CD4-positive, alpha-beta T cell treated with Interleukin-4 for 1 hour (primary cell): ENCODE measurements at regions not wholly inside any gene's neighbourhood (a gene's known extent, or its start where the extent isn't known, plus 50 kb on each side); places are given as distances from the start of the nearest gene placed in this dataset.

Experiments
- DNase-seq, 2 donors: peaks; one replicate each; pipeline ENCODE4 v3.0.0-alpha.2; 2020 to 2022

GRCh38 chrX:121102101-121102500 is 54.7 kb downstream of the GLUD2 start:
- DNase-seq: no peak

- DNase-seq: no peak
Observed at GRCh38 chrX:121103381-121103780, 56.0 kb downstream of the GLUD2 start.

- no peak for DNase-seq
Observed at GRCh38 chrX:121106484-121107235, 59.2 kb downstream of the GLUD2 start.

- DNase-seq: no peak
Observed at GRCh38 chrX:121109986-121110385, 62.6 kb downstream of the GLUD2 start.

GRCh38 chrX:121110536-121110935 is 63.1 kb downstream of the GLUD2 start:
- DNase-seq: no peak

GRCh38 chrX:121114691-121115090 is 67.3 kb downstream of the GLUD2 start:
- no peak for DNase-seq

- no peak for DNase-seq
Observed at GRCh38 chrX:121120690-121121605, 73.5 kb downstream of the GLUD2 start.

- no peak for DNase-seq
Observed at GRCh38 chrX:121122332-121122731, 74.9 kb downstream of the GLUD2 start.

- DNase-seq: no peak
Observed at GRCh38 chrX:121128925-121129877, 81.8 kb downstream of the GLUD2 start.

GRCh38 chrX:121132675-121133074 is 85.3 kb downstream of the GLUD2 start:
- no peak for DNase-seq

GRCh38 chrX:121135488-121136207 is 88.2 kb downstream of the GLUD2 start:
- DNase-seq: no peak

GRCh38 chrX:121146059-121146628 is 98.7 kb downstream of the GLUD2 start:
- DNase-seq: no peak

- DNase-seq: no peak
Observed at GRCh38 chrX:121150217-121150616, 102.8 kb downstream of the GLUD2 start.

GRCh38 chrX:121151293-121151692 is 103.9 kb downstream of the GLUD2 start:
- no peak for DNase-seq

- DNase-seq: no peak
Observed at GRCh38 chrX:121154858-121155404, 107.5 kb downstream of the GLUD2 start.

GRCh38 chrX:121160987-121161386 is 113.6 kb downstream of the GLUD2 start:
- no peak for DNase-seq

- no peak for DNase-seq
Observed at GRCh38 chrX:121161501-121161933, 114.1 kb downstream of the GLUD2 start.

GRCh38 chrX:121163443-121163842 is 116.0 kb downstream of the GLUD2 start:
- DNase-seq: no peak

- no peak for DNase-seq
Observed at GRCh38 chrX:121165930-121166359, 118.5 kb downstream of the GLUD2 start.

- DNase-seq: no peak
Observed at GRCh38 chrX:121169099-121170035, 122.0 kb downstream of the GLUD2 start.
